ENCODE measurements at regions not wholly inside any gene's neighbourhood (a gene's known extent, or its start where the extent isn't known, plus 50 kb on each side); places are given as distances from the start of the nearest gene placed in this dataset.

DNA sequence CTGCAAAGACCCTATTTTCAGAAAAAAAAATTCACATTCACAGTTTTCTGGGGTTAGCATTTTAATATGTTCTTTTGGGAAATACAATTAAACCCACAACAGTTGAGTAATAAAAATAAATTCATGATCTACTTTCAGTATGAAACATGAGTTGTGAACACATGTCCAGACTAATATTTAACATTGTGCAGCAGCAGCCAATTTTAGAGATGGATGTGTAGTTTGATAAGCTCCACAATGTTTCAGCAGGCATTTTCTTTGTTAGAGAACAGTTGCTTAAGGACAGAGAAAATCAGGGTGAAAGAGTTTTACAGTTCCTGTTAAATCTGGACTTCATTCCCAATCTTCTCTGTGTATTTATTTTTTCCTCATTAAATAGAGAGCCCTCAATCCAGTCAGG, 519.5 kb downstream of the PIK3C3 start:
- intact Hi-C loops (cut with DNase I): no loop called here
- no peak for DNase-seq
- TF ChIP-seq, protein P1, sequence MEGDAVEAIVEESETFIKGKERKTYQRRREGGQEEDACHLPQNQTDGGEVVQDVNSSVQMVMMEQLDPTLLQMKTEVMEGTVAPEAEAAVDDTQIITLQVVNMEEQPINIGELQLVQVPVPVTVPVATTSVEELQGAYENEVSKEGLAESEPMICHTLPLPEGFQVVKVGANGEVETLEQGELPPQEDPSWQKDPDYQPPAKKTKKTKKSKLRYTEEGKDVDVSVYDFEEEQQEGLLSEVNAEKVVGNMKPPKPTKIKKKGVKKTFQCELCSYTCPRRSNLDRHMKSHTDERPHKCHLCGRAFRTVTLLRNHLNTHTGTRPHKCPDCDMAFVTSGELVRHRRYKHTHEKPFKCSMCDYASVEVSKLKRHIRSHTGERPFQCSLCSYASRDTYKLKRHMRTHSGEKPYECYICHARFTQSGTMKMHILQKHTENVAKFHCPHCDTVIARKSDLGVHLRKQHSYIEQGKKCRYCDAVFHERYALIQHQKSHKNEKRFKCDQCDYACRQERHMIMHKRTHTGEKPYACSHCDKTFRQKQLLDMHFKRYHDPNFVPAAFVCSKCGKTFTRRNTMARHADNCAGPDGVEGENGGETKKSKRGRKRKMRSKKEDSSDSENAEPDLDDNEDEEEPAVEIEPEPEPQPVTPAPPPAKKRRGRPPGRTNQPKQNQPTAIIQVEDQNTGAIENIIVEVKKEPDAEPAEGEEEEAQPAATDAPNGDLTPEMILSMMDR (IDR thresholded peaks at IDR 0.05): no peak

DNA sequence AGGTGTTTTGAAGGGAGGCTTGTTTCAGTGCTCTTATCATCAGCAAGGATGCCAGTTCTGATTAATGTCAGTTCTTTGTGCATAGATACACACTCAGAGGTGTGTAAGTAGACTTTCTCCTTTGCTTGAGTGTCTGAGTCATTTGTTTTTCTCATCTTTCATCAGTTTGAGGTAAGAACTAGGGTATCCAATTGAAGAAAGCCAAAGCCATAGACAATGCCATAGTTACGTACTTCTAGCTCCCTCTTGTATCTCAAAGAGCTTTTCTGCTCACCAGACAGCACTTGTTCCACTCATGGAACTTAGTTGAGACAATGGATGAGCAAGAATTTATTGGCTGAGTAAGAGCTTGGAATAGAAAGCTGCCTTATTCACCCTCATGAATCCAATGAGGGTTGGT, 520.1 kb downstream of the PIK3C3 start:
- DNase-seq (no peak), ATAC-seq (no peak)
- 74 to 83% (median 78%) methylated on average over 1 of the region's 1 CpG for WGBS, 3 donors
- TF ChIP-seq, protein P1 (IDR thresholded peaks at IDR 0.05): no peak
- intact Hi-C loops (cut with DNase I): no loop called here
- Histone ChIP-seq H3K36me3 (ENCODE audit: insufficient read depth in 1 of 2, low read depth in 1 of 2) (no peaks in the 10 kb centered on the region), H3K27me3 (ENCODE audit: insufficient read depth in 3 of 3, low read length in 2 of 3) (no peaks in the 10 kb centered on the region), H3K27ac (no peak overlapping the region), H3K4me3 (no peak overlapping the region), H3K4me1 (no peaks in the 10 kb centered on the region), H3K9me3 (no peaks in the 10 kb centered on the region)

More for the DNA sequence above, 519.5 kb downstream of the PIK3C3 start:
- no peak overlapping the region for H3K27ac ChIP-seq
- no peaks in the 10 kb centered on the region for H3K4me1 ChIP-seq
- no peaks in the 10 kb centered on the region for H3K36me3 ChIP-seq (ENCODE audit: insufficient read depth in 1 of 2, low read depth in 1 of 2)
- ATAC-seq: no peak
- no peaks in the 10 kb centered on the region for H3K9me3 ChIP-seq
- H3K27me3 ChIP-seq (ENCODE audit: insufficient read depth in 3 of 3, low read length in 2 of 3): no peaks in the 10 kb centered on the region
- H3K4me3 ChIP-seq: no peak overlapping the region

DNA sequence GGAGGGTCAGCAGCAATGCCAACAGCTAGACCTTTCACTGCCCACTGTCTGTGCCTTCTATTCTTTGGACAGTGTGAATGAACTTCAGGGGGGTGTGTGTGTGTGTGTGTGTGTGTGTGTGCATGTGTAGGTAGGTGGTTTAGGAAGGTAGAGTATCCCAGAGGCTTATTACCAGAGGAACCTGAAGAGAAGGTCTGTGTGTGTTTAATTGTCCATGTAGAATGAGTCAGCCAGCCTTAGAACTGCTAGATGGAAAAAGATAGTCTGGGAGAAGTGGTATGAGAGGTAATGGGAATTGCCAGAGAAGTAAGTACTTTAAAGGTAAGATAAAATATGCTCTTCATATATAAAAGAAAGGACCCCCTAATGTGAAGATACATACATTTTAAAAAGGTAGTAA, 522.2 kb downstream of the PIK3C3 start:
- H3K27me3 ChIP-seq (ENCODE audit: insufficient read depth in 3 of 3, low read length in 2 of 3): no peaks in the 10 kb centered on the region
- intact Hi-C loops (cut with DNase I): no loop called here
- H3K36me3 ChIP-seq (ENCODE audit: insufficient read depth in 1 of 2, low read depth in 1 of 2): no peaks in the 10 kb centered on the region
- no peak for ATAC-seq
- DNase-seq: no peak
- no peaks in the 10 kb centered on the region for H3K4me1 ChIP-seq
- H3K27ac ChIP-seq: no peak overlapping the region
- H3K4me3 ChIP-seq: no peak overlapping the region
- TF ChIP-seq, protein P1 (IDR thresholded peaks at IDR 0.05): no peak
- H3K9me3 ChIP-seq: no peaks in the 10 kb centered on the region

DNA sequence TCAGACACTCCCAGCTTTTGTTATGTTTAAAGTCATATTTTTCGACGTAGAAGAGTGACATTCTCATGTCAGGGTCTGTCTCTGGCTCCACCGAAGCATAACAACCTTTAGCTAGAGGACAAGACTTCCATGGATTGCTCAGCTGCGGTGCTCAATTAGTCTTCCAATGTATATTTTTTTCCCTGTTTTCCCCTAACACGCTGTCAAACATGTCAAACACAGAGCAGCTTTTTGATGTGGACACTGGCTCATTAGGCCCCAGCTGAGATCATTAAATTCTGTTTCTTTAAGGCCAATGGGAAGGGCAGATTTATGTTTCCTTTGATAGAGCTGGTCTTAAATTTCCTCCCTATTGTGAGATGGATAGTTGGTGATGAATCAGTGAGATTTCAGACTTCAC, 525.4 kb downstream of the PIK3C3 start:
- Histone ChIP-seq H3K27ac (no peak overlapping the region), H3K4me1 (no peaks in the 10 kb centered on the region), H3K4me3 (no peak overlapping the region), H3K9me3 (no peaks in the 10 kb centered on the region), H3K36me3 (ENCODE audit: insufficient read depth in 1 of 2, low read depth in 1 of 2) (no peaks in the 10 kb centered on the region), H3K27me3 (ENCODE audit: insufficient read depth in 3 of 3, low read length in 2 of 3) (no peaks in the 10 kb centered on the region)
- TF ChIP-seq, protein P1 (IDR thresholded peaks at IDR 0.05): no peak
- no peak for ATAC-seq
- WGBS, 3 donors: 62 to 74% (median 70%) methylated on average over 5 of the region's 5 CpGs
- no peak for DNase-seq
- intact Hi-C loops (cut with DNase I): no loop called here

DNA sequence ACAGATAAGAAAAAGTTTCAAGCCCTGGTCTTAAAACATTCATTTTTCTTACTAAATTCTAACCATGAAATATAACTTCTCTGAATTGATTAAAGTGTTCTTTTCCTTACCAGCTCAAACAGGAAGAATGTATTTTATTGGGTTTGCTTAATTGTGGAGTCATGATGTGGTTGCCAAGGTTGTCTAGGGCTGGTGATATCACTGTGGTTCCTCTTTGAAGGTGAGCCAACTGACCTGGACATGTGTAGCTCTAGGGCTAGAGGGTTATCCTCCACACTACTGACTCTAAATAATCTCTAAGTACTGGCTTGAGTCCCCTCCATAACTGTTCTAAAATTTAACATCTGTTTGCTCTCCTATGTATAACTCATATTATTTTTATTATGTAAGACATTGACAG, 529.6 kb downstream of the PIK3C3 start:
- intact Hi-C loops (cut with DNase I): no loop called here

More for the DNA sequence above, 529.6 kb downstream of the PIK3C3 start:
- TF ChIP-seq, protein P1 (IDR thresholded peaks at IDR 0.05): no peak
- Histone ChIP-seq H3K9me3 (no peaks in the 10 kb centered on the region), H3K4me1 (no peaks in the 10 kb centered on the region), H3K27me3 (ENCODE audit: insufficient read depth in 3 of 3, low read length in 2 of 3) (no peaks in the 10 kb centered on the region), H3K4me3 (no peak overlapping the region), H3K27ac (no peak overlapping the region), H3K36me3 (ENCODE audit: insufficient read depth in 1 of 2, low read depth in 1 of 2) (no peaks in the 10 kb centered on the region)
- DNase-seq: no peak
- ATAC-seq: no peak

Measured in psoas muscle (tissue), 7 donors.